ENCODE measurements at regions not wholly inside any gene's neighbourhood (a gene's known extent, or its start where the extent isn't known, plus 50 kb on each side); places are given as distances from the start of the nearest gene placed in this dataset.
"Not testable (repeated sequence)": the region's sequence is repeated elsewhere in the genome, so short reads cannot be mapped to it uniquely, and the experiment has no call there.

DNA sequence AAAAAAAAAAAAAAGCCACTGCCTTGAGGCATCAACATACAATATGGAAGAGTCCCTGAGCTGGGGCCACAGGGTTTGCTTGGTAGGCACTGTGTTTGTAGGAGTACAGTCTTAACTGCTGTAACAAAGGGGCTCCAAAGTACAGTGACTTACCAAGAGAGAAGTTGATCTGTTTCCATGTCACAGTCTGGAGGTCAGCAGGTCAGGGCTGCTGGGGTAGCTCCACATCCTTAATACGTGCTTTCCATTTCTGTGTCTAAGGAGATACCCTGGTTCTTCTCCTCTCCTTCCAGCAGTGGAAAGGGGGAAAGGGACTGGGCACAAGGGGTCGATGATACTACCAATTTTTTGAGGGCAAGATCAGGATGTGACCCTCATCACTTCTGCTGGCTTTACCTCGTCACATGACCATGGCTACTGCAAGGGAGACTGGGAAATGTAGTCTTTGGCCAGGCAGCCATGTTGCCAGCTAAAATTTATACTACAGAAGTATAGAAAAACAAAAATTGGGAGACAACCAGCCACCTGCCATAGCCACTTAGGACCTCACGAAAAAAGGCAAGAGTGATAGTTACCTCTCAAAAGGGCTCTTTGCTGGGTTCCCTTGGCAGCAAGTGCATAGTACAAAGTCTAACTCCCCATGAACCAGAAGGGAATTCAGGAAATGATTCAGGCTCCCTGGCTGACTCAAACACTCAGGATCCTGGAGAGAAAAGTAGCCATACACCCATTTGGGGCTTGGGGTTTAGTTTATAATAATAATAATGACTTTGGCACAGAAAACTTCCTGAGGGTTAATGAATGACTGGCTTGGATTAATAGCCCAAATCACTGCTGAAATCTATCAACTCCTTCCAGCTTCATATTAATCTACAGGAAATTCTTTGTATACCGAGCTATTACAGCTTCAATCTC lies 52.7 kb upstream of the ATP5PO start:
- Histone ChIP-seq H3K4me1 (ENCODE audit: insufficient read depth) (peaks cover 39% of the 10 kb centered on the region), H3K4me3 (no peak overlapping the region), H3K79me2 (no peaks in the 10 kb centered on the region), H3K9me2 (replicated peaks; ENCODE audit: insufficient read depth) (no peaks in the 10 kb centered on the region), H3K9me3 (ENCODE audit: low read depth) (no peaks in the 10 kb centered on the region), H2AFZ (no peak overlapping the region), H3K27me3 (no peaks in the 10 kb centered on the region), H3K27ac (peak overlapping the region; percentile 57), H3K36me3 (replicated peaks; ENCODE audit: insufficient read depth, low read depth) (no peaks in the 10 kb centered on the region), H3K4me2 (peak overlapping the region; percentile 6), H4K20me1 (ENCODE audit: insufficient read depth, poor library complexity, severe bottlenecking) (no peaks in the 10 kb centered on the region)
- TF ChIP-seq EZH2 (IDR thresholded peaks at IDR 0.05; ENCODE audit: borderline replicate concordance) (no peak), EZH2phosphoT487 (IDR thresholded peaks at IDR 0.05; ENCODE audit: low read depth, severe bottlenecking, unreplicated experiment) (no peak)
- peak; percentile 40 for DNase-seq (ENCODE audit: low spot score)
- WGBS (ENCODE audit: low lambda C conversion rate, missing lambda C conversion rate): 73% methylated on average over 5 of the region's 5 CpGs

DNA sequence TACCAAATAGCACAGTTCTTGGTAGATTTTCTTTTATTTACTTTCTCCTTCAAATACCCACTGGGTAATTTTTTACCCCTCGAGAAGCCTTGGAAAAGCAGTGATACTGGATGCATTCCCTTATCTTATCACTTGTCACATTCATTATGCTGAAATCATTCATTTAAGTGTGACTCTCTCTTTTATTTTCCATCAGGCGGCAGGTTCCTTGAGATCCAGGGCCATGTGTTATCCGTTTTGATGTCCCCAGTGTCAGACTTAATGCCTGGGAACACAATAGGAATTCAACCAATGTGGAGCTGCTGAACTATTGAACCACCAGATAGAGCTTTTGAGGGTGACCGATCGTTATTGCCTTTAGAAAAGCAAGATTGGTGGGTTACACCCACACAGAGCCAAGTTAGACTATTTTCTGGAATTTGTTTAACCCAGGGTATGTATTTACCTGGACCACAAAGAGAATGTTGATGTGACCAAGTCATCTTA lies 51.5 kb upstream of the ATP5PO start:
- Histone ChIP-seq H4K20me1 (ENCODE audit: insufficient read depth, poor library complexity, severe bottlenecking) (no peaks in the 10 kb centered on the region), H3K4me1 (ENCODE audit: insufficient read depth) (peaks cover 35% of the 10 kb centered on the region), H3K9me2 (replicated peaks; ENCODE audit: insufficient read depth) (no peaks in the 10 kb centered on the region), H3K4me2 (no peak overlapping the region), H3K9me3 (ENCODE audit: low read depth) (no peaks in the 10 kb centered on the region), H2AFZ (no peak overlapping the region), H3K79me2 (no peaks in the 10 kb centered on the region), H3K36me3 (replicated peaks; ENCODE audit: insufficient read depth, low read depth) (no peaks in the 10 kb centered on the region), H3K27me3 (no peaks in the 10 kb centered on the region), H3K4me3 (no peak overlapping the region), H3K27ac (peak overlapping the region; percentile 55)
- 36% methylated on average over 5 of the region's 5 CpGs for WGBS (ENCODE audit: low lambda C conversion rate, missing lambda C conversion rate)
- no peak for DNase-seq (ENCODE audit: low spot score)
- no peak for TF ChIP-seq EZH2 (IDR thresholded peaks at IDR 0.05; ENCODE audit: borderline replicate concordance)
- no peak for TF ChIP-seq EZH2phosphoT487 (IDR thresholded peaks at IDR 0.05; ENCODE audit: low read depth, severe bottlenecking, unreplicated experiment)
- TF ChIP-seq, protein P1, sequence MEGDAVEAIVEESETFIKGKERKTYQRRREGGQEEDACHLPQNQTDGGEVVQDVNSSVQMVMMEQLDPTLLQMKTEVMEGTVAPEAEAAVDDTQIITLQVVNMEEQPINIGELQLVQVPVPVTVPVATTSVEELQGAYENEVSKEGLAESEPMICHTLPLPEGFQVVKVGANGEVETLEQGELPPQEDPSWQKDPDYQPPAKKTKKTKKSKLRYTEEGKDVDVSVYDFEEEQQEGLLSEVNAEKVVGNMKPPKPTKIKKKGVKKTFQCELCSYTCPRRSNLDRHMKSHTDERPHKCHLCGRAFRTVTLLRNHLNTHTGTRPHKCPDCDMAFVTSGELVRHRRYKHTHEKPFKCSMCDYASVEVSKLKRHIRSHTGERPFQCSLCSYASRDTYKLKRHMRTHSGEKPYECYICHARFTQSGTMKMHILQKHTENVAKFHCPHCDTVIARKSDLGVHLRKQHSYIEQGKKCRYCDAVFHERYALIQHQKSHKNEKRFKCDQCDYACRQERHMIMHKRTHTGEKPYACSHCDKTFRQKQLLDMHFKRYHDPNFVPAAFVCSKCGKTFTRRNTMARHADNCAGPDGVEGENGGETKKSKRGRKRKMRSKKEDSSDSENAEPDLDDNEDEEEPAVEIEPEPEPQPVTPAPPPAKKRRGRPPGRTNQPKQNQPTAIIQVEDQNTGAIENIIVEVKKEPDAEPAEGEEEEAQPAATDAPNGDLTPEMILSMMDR (IDR thresholded peaks at IDR 0.05; ENCODE audit: poor library complexity): no peak

DNA sequence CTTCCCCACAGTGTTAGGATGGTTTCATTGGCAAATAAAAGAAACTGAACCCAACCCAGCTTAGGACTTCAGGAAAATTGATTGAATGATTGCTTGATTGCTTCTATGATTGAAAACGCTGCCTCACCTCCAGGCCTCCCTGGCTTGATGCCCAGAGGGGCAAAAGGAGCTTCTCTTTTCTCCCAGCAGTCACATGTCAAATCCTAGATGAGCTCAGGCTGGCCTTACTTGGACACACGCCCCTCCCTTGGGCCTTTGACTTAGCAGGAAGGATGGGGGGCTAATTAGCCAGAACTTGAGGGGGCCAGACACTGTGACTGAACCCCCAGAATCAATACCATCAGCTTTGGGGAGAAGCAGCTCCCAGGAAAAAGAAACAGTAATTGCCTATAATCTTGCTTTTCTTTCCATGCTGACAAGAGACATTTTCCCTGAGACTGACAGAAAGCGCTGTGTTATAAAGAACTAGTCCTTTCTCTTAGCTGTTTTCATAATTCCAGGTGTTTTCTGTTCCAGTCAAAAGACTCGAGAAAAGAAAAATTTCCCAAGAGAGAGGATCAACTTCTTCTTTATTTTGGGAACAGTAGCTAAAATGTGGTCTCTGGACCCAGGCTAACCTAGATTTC lies 50.8 kb upstream of the ATP5PO start:
- no peaks in the 10 kb centered on the region for H3K36me3 ChIP-seq (replicated peaks; ENCODE audit: insufficient read depth, low read depth)
- H2AFZ ChIP-seq: no peak overlapping the region
- DNase-seq (ENCODE audit: low spot score): no peak
- no peak overlapping the region for H3K4me2 ChIP-seq
- H3K27ac ChIP-seq: no peak overlapping the region
- no peak for TF ChIP-seq EZH2phosphoT487 (IDR thresholded peaks at IDR 0.05; ENCODE audit: low read depth, severe bottlenecking, unreplicated experiment)
- TF ChIP-seq, protein P1 (IDR thresholded peaks at IDR 0.05; ENCODE audit: poor library complexity): no peak
- TF ChIP-seq EZH2 (IDR thresholded peaks at IDR 0.05; ENCODE audit: borderline replicate concordance): no peak
- WGBS (ENCODE audit: low lambda C conversion rate, missing lambda C conversion rate): 72% methylated on average over 4 of the region's 4 CpGs
- peaks cover 29% of the 10 kb centered on the region for H3K4me1 ChIP-seq (ENCODE audit: insufficient read depth)
- no peaks in the 10 kb centered on the region for H3K9me3 ChIP-seq (ENCODE audit: low read depth)
- no peaks in the 10 kb centered on the region for H3K79me2 ChIP-seq
- H3K9me2 ChIP-seq (replicated peaks; ENCODE audit: insufficient read depth): no peaks in the 10 kb centered on the region
- no peak overlapping the region for H3K4me3 ChIP-seq
- H4K20me1 ChIP-seq (ENCODE audit: insufficient read depth, poor library complexity, severe bottlenecking): no peaks in the 10 kb centered on the region
- no peaks in the 10 kb centered on the region for H3K27me3 ChIP-seq

DNA sequence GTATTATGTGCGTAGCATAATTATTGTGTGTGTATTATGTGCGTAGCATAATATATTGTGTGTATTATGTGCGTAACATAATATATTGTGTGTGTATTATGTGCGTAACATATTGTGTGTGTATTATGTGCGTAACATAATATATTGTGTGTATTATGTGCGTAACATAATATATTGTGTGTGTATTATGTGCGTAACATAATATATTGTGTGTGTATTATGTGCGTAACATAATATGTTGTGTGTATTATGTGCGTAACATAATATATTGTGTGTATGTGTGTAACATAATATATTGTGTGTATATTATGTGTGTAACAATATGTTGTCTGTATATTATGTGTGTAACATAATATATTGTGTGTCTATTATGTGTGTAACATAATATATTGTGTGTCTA lies 50.1 kb upstream of the ATP5PO start:
- not testable (repeated sequence) for H3K36me3 ChIP-seq (replicated peaks; ENCODE audit: insufficient read depth, low read depth); H3K27me3 ChIP-seq; H3K79me2 ChIP-seq; H3K4me3 ChIP-seq; H3K4me2 ChIP-seq; H3K9me3 ChIP-seq (ENCODE audit: low read depth); DNase-seq (ENCODE audit: low spot score); H2AFZ ChIP-seq; H4K20me1 ChIP-seq (ENCODE audit: insufficient read depth, poor library complexity, severe bottlenecking); H3K9me2 ChIP-seq (replicated peaks; ENCODE audit: insufficient read depth); H3K27ac ChIP-seq
- WGBS (ENCODE audit: low lambda C conversion rate, missing lambda C conversion rate): 94% methylated on average over 9 of the region's 9 CpGs
- peaks cover 26% of the 10 kb centered on the region for H3K4me1 ChIP-seq (ENCODE audit: insufficient read depth)
